DOHH2 (cell line): ENCODE measurements at regions not wholly inside any gene's neighbourhood (a gene's known extent, or its start where the extent isn't known, plus 50 kb on each side); places are given as distances from the start of the nearest gene placed in this dataset.

ENCODE experiments used
- EZH2phosphoT487 ChIP-seq: fragments of 200-600 bp; sonication (generic); IDR thresholded peaks from 2 replicates; pipeline ENCODE4 v1.6.1; 2017; ENCODE audit warnings: borderline replicate concordance, mild to moderate bottlenecking, antibody characterized with exemption, low read length, moderate library complexity, mixed read lengths
- TF ChIP-seq, protein P1 (sequence below): fragments of 200-600 bp; sonication (generic); IDR thresholded peaks from one replicate; pipeline ENCODE4 v1.5.1; 2014; ENCODE audit warnings: antibody characterized with exemption, mild to moderate bottlenecking, low read depth, low read length; ENCODE audit not compliant: poor library complexity, severe bottlenecking

DNA sequence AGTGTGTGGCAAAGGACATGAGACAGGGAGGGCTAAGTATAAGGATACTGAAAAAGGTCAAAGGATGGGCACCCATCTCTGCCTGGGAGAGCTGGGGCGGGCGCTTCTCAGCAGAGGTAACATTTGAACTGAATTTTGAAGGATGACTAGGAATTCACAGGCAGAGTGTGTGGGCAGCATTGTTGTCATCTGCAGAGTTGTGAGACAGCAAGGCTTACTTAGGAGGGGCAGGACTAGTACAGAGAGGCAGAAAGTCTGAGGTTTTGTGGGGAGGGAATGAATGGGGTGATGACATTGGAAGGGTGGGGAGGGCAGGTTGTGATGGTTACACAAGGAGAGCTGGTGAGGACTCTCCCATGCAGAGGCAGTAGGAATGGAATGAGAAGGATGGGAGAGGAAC is 84.1 kb upstream of the PRR23C start:
- TF ChIP-seq, protein P1, sequence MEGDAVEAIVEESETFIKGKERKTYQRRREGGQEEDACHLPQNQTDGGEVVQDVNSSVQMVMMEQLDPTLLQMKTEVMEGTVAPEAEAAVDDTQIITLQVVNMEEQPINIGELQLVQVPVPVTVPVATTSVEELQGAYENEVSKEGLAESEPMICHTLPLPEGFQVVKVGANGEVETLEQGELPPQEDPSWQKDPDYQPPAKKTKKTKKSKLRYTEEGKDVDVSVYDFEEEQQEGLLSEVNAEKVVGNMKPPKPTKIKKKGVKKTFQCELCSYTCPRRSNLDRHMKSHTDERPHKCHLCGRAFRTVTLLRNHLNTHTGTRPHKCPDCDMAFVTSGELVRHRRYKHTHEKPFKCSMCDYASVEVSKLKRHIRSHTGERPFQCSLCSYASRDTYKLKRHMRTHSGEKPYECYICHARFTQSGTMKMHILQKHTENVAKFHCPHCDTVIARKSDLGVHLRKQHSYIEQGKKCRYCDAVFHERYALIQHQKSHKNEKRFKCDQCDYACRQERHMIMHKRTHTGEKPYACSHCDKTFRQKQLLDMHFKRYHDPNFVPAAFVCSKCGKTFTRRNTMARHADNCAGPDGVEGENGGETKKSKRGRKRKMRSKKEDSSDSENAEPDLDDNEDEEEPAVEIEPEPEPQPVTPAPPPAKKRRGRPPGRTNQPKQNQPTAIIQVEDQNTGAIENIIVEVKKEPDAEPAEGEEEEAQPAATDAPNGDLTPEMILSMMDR, result no peak
- TF ChIP-seq EZH2phosphoT487, result no peak
